Transverse colon (tissue), 1 donor: ENCODE measurements at regions not wholly inside any gene's neighbourhood (a gene's known extent, or its start where the extent isn't known, plus 50 kb on each side); places are given as distances from the start of the nearest gene placed in this dataset.

Experiments used
- EP300 ChIP-seq: sonication (generic); formaldehyde crosslinking; IDR thresholded peaks from one replicate; pipeline ENCODE4 v1.6.1; 2017; ENCODE audit warnings: antibody characterized with exemption, low read depth
- POLR2A ChIP-seq: fragments of 450-650 bp; IDR thresholded peaks from one replicate; pipeline ENCODE4 v1.6.1; 2016; ENCODE audit warnings: antibody characterized with exemption, mild to moderate bottlenecking, moderate library complexity

DNA sequence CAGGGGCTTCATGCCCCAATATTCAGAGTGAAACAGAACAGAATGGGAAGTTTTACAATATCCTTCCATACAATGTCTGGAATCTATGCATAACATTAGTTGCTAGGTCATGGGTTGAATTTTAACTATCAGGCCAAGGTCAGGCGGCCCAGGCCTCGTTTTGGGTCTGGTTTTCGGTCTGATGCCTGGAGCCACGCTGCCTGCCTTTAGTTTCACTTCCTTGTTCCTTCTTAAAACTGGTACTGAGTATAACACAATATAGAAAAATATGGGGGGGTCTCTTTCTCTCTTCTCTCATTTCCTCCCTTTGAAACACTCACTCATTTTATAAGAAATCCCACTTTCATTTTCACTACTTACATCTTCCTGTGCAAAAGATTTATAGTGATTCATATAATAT, 1243.8 kb downstream of the CDY2B start:
- no peak for TF ChIP-seq EP300
- no peak for TF ChIP-seq POLR2A
